IPS-18c (cell line): ENCODE measurements at regions not wholly inside any gene's neighbourhood (a gene's known extent, or its start where the extent isn't known, plus 50 kb on each side); places are given as distances from the start of the nearest gene placed in this dataset.
"Not testable (repeated sequence)": the region's sequence is repeated elsewhere in the genome, so short reads cannot be mapped to it uniquely, and the experiment has no call there.

ENCODE experiments used
- H3K4me3 ChIP-seq: 2 replicates; pipeline ENCODE4 v1.7.0; 2013; ENCODE audit warnings: low read depth, mild to moderate bottlenecking, low read length, moderate library complexity; ENCODE audit not compliant: insufficient read depth
- H3K9me3 ChIP-seq: one replicate; pipeline ENCODE4 v1.6.1; 2013; ENCODE audit warnings: mild to moderate bottlenecking, low read length, moderate library complexity; ENCODE audit not compliant: control insufficient read depth, insufficient read depth

DNA sequence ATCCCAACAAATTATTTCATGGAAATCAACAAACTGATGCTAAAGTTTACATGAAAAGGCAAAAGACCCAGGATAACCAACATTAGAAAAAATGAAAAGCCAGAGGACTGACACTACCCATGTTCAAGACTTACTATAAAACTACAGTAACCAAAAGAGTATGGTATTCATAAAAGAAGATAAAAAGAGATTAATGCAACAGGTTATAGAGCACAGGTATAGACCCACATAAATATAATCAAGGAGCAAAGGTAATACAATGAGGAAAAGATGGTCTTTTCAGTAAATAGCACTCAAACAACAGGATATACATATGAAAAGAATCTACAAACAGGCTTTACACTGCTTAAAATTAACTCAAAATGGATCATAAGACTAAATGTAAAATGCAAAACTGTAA, 1342.7 kb downstream of the UQCRFS1 start:
- Histone ChIP-seq H3K4me3 (no peak overlapping the region), H3K9me3 (peaks cover 5% of the 10 kb centered on the region)

DNA sequence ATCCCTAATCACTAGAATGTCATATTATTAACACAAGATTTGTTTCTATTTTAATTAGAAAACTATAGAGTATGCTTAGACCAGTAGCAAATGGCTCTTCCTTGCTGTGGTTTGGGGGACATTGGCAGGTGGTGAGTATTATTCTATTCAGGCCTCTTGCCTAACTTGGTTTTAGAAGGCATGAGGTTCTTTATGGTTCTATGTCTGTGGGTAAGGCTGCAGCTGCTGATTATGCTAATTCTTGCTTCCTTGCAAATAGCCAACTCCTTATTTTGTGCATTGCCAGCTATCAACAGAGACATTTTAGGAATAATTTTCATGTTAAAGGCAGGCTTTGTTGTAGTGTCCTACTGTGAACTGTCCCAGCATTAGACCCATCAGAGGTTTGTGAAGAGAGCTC, 1344.9 kb downstream of the UQCRFS1 start:
- Histone ChIP-seq H3K4me3 (no peak overlapping the region), H3K9me3 (peaks cover 7% of the 10 kb centered on the region)

DNA sequence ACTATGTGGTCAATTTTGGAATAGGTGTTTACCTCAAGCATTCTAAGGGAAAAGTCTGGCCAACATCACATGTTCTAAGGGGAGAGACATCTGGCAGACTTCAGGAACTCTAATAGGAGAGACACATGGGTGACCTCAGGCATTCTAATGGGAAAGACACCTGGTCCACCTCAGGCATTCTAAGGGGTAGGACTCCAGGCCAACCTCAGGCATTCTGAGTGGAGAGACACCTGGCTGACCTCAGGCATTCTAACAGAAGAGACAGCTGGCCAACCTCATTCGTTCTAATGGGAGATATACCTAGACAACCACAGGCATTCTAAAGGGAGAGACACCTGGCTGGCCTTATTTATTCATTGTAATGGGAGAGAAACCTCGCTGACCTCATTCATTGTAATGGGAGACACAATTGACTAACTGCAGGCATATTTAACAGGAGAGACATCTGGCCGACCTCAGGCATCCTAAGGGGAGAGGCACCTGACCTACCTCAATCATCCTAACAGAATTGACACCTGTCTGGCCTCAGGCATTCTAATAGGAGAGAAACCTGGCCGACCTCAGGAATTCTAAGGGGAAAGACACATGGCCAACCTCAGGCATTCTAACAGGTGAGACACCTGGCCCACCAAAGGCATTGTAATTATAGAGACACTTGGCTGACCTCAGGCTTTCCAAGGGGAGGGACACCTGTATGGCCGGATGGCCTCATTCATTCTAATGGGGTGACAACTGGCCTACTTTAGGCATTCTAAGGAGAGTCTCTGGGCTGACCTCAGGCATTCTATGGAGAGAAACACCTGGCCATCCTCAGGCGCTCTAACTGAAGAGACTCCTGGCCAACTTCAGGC, 1346.8 kb downstream of the UQCRFS1 start:
- no peak overlapping the region for H3K4me3 ChIP-seq
- H3K9me3 ChIP-seq = peaks cover 6% of the 10 kb centered on the region

DNA sequence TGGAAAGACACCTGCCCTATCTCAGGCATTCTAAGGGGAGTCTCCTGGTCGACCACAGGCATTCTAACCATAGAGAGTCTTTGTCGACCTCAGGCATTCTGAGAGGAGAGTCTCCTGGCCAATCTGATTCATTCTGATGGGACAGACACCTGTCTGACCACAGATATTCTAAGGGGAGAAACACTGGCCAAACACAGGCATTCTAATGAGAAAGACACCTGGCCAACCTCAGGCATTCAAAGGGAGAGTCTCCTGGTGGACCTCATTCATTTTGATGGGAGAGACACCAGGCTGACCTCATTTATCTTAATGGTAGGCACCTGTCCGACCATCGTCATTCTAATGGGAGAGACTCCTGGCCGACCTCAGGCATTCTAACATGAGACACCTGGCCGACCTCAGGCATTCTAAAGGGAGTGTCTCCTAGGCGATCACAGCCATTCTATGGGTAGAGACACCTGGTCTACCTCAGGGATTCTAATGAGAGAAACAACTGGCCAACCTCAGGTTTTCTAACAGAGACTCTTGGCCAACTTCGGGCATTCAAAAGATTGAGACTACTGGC, 1351.5 kb downstream of the UQCRFS1 start:
- Histone ChIP-seq H3K9me3 (peaks cover 14% of the 10 kb centered on the region), H3K4me3 (no peak overlapping the region)

DNA sequence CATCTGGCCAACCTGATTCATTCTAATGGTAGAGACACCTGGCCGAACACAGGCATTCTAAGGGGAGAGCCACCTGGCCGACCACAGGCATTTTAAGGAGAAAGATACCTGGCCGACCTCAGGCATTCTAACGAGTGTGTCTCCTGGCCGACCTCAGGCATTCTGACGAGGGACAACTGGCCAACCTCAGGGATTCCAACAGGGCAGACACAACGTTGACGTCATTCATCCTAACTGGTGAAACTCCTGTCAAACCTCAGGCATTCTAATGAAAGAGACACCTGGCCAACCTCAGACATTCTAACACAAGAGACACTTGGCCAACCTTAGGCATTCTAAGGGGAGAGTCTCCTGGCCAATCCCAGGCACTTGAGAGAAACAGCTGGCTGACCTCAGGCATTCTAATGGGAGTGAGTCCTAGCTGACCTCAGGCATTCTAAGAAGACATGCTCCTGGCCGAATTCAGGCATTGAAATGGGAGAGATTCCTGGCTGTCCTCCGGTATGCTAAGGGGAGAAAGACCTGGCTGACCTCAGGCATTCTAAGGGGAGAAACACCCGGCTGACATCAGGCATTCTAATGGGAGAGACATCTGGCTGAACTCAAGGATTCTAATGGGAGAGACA, 1352.5 kb downstream of the UQCRFS1 start:
- Histone ChIP-seq H3K4me3 (no peak overlapping the region), H3K9me3 (peaks cover 14% of the 10 kb centered on the region)

DNA sequence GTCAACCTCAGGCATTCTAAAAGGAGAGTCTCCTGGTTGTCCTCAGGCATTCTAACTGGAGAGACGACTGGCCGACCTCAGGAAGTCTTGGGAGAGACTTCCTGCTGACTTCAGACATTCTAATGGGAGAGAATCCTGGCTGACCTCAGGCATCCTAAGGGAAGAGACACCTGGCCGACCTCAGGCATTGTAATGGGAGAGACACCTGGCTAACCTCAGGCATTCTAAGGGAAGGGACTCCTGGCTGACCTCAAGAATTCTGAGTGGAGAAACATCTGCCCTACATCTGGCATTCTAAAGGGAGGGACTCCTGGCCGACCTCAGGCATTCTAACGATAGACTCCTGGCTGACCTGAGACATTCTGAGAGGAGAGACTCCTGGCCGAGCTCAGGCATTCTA, 1353.3 kb downstream of the UQCRFS1 start:
- Histone ChIP-seq H3K9me3 (peaks cover 14% of the 10 kb centered on the region), H3K4me3 (no peak overlapping the region)

DNA sequence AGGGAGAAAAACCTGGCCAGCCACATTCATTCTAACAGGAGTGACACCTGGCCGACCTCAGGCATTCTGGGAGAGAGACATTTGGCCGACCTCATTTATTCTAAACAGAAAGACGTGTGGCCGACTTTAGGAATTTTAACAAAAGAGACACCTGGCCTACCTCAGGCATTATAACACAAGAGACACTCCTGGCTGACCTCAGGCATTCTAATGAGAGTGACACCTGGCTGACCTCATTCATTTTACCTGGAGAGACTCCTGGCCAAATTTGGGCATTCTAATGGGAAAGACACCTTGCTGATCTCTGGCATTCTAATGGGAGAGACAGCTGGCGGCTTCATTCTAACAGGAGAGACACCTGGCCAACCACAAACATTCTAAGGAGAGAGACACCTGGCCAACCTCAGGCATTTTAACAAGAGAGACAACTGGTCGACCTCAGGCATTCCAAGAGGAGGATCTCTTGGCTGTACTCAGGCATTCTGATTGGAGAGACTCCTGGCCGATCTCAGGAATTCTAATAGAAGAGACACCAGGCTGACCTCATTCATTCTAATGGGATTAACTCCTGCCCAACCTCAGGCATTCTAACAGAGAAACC, 1353.9 kb downstream of the UQCRFS1 start:
- Histone ChIP-seq H3K4me3 (no peak overlapping the region), H3K9me3 (peaks cover 14% of the 10 kb centered on the region)

DNA sequence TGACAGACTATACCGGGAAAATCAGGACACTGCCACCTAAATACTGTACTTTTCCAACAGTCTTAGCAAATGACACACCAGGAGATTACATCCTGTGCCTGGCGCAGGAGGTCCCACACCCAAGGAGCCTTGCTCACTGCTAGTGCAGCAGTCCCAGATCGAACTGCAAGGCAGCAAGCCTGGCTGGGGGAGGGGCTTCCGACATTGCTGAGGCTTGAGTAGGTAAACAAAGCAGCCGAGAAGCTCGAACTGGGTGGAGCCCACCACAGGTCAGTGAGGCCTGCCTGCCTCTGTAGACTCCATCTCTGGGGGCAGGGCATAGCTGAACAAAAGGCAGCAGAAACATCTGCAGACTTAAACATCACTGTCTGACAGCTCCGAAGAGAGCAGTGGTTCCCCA, 1360.0 kb downstream of the UQCRFS1 start:
- not testable (repeated sequence) for H3K4me3 ChIP-seq
- peaks cover 17% of the 10 kb centered on the region for H3K9me3 ChIP-seq

DNA sequence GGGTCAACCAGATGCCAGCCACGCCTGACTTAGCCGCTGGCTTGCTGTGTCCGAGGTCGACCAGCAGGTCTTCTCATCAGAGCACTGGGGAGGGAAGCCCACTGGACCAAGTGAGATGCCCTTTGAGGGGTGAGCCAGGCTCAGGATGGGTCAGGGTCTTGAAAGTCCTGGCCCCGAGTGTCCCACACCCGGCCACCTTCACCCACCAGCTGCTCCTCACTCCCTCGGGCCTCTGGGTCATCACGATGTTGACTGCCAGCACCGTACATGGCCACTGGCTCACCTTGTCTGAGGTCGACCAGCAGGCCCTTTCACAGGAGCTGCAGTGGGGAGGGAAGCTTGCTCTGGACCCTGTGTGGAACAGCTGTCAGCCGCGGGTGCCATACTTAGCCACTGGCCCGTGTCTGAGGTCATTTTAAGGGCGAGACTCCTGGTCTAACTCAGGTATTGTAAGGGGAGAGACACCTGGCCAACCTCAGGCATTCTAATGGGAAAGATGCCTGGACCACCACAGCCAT, 1361.3 kb downstream of the UQCRFS1 start:
- Histone ChIP-seq H3K9me3 (peaks cover 17% of the 10 kb centered on the region), H3K4me3 (no peak overlapping the region)

DNA sequence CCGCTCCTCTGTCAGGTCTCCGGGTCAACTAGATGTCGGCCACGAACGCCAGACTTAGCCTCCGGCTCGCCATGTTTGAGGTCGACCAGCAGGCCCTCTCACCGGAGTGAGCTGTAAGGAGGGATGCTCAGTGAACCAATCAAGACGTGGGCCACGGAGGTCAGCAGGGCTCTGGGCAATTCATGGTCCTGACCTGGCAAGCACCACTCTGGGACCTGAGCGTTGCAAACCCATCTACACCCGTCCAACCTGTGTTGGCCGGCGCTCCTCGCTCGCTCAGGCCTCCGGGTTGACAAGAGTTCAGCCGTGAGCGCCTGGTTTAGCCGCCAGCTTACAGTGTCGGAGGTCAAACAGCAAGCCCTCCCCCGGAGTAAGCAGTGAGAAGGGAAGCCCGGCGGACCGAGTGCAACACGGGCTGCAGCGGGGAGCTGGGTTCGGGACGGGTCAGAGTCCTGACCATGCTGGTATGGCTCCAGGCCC, 1361.9 kb downstream of the UQCRFS1 start:
- Histone ChIP-seq H3K9me3 (peaks cover 20% of the 10 kb centered on the region), H3K4me3 (no peak overlapping the region)

DNA sequence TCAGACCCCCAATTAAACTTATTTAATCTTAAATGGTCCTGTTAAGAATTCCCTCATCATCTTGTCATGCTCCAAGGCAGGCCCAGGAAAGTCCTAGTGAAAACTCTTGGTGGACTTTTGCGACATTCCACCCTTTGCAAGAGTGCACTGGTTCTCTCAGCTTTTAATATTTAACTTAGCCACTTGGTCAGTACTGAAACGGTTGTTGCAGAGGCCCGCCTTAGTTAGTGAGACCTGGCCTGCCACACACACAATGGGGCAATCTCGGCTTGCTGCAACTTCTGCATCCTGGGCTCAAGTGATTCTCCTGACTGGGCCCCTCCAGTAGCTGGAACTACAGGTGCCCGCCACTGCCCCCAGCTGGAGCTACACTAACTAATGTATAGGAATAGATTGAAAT, 1366.0 kb downstream of the UQCRFS1 start:
- Histone ChIP-seq H3K4me3 (no peak overlapping the region), H3K9me3 (peaks cover 18% of the 10 kb centered on the region)

DNA sequence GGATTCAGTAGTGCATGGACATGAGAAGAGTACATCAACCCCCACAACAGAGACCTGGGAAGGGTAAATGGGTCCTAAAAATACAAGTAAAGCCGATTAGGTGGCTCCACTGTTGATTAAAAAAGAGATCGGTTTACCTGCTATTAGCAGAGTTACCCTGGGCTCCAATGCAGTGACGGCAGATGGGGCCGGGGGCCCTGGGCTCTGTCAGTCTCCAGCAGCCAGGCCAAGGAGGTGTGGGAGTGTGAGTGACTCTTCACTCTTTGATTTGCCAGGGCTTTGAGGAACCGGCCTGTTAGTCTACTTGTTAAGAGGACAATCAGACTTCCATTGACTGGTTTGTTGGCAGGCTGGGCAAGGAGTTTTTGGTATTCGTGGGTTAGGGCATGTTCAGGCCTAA, 1368.7 kb downstream of the UQCRFS1 start:
- peaks cover 9% of the 10 kb centered on the region for H3K9me3 ChIP-seq

DNA sequence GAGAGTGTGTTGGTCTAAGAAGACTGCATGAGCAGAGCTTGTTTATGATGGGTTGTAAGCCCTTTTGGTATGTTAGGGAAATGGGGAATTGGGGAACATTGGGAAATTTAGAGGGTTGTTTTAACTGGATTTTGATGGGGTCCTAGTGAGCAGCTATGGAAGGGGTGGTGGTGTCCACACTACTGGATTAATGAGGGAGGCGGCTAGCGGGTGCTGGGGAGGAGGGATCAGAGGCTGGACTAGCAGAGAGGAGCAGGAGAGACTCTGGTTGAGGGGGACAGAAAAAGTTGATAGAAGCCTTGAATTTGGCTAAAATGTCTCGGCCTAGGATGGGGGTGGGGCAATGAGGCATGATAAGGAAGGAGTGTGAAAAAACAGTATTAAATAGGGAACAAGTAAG, 1369.1 kb downstream of the UQCRFS1 start:
- Histone ChIP-seq H3K9me3 (peaks cover 9% of the 10 kb centered on the region), H3K4me3 (no peak overlapping the region)

More for the DNA sequence above, 1368.7 kb downstream of the UQCRFS1 start:
- H3K4me3 ChIP-seq = no peak overlapping the region

DNA sequence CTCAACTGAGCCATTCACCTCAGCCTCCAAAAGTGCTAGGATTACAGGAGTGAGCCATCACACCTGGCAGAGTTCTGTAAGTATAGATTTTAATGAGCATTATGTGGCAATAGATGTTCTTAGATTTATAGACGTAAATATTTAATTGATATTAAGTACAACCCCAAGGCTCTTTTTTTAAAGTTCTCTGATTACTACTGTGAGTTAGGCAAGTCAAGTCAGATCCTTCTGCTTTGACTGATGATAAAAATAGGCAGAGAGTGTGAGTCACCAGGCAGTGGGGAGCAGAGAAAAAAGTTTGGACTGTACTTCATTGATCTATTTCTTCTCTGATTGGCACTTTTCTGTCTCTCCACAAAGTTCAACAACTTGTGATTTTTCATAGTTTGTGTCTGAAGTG, 1379.9 kb downstream of the UQCRFS1 start:
- Histone ChIP-seq H3K4me3 (no peak overlapping the region), H3K9me3 (peaks cover 9% of the 10 kb centered on the region)

DNA sequence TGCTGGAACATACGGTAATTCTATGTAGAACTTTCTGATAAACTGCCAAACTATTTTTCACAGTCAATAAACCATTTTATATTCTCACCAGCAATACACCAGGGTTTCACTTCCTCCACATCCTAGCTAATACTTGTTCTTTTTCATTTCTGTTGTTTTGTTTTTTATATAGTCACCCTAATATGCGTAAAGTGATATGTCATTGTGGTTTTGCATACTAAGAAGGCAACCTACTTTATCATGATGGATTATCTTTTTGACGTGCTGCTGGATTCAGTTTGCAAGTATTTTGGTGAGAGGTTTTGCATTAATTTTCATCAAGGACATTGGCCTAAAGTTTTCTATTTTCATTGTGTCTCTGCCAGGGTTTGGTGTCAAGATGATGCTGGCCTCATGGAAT, 1384.1 kb downstream of the UQCRFS1 start:
- no peak overlapping the region for H3K4me3 ChIP-seq
- peaks cover 9% of the 10 kb centered on the region for H3K9me3 ChIP-seq

DNA sequence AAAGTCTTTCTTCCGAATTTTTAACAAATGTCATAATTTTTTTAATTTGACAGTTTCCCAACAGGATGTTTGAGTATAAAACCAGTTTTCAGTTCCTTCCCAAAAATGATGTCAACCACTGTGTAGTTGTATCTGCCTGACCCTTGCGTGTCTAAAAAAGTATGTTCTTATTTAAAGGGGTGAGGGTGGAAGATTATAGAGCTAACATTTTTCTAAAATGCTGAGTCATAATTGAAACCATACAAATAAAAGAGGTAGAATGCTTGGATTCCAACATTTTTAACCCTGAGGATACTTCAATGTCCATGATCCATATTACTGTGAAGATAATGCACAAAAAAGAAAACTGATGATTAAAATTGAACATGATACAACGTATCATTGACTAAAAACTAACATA, 1388.8 kb downstream of the UQCRFS1 start:
- peaks cover 6% of the 10 kb centered on the region for H3K9me3 ChIP-seq

DNA sequence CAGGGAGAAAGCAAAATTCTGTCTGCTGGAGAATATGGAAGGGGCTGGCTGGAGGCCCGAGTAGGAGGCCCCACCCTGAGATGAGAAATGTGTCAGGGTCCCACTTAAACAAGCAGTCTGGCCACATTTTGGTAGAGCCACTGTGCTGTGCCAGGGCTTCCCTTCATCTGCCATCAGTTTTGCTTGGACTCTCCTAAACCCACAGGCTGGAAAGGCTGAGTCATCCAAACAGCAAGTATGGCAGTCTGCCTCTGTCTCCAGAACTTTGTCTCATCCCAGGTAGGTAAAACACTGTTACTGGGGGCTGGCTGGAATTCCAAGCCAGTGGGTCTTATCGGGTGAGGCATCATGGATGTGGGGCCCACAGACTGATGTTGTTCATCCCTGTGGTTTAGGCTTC, 1390.6 kb downstream of the UQCRFS1 start:
- H3K9me3 ChIP-seq = peaks cover 4% of the 10 kb centered on the region
- H3K4me3 ChIP-seq = no peak overlapping the region; the same call in 1 of the 2 replicates

More for the DNA sequence above, 1388.8 kb downstream of the UQCRFS1 start:
- H3K4me3 ChIP-seq = no peak overlapping the region
